ENCODE measurements at regions not wholly inside any gene's neighbourhood (a gene's known extent, or its start where the extent isn't known, plus 50 kb on each side); places are given as distances from the start of the nearest gene placed in this dataset.

- H3K27ac Mint-ChIP-seq (ENCODE audit: low read depth, unreplicated experiment) = no peak overlapping the region
- H3K9me3 Mint-ChIP-seq (ENCODE audit: unreplicated experiment) = peaks cover 13% of the 10 kb centered on the region
- CTCF ChIA-PET = interaction anchor here (0.6 kb wide), 1 partner anchor 174 kb away, joined by 3 read pairs; no protein-coding TSS in a partner anchor
- no peaks in the 10 kb centered on the region for H3K36me3 Mint-ChIP-seq (ENCODE audit: insufficient read depth, unreplicated experiment)
- no peaks in the 10 kb centered on the region for H3K4me1 Mint-ChIP-seq (ENCODE audit: insufficient read depth, unreplicated experiment)
- H3K4me3 Mint-ChIP-seq (ENCODE audit: unreplicated experiment) = no peak overlapping the region
- BruUV-seq (replicated peaks) = no TSS peak
- no peak for DNase-seq (ENCODE audit: unreplicated experiment)
- no peaks in the 10 kb centered on the region for H3K27me3 Mint-ChIP-seq (ENCODE audit: insufficient read depth, unreplicated experiment)
- POLR2A ChIA-PET = no interaction called here
- intact Hi-C loops (cut with micrococcal nuclease) = no loop called here
- no peak for TF ChIP-seq CTCF (IDR thresholded peaks at IDR 0.05; ENCODE audit: unreplicated experiment)
These were observed 196.9 kb downstream of the LIG4 start for GRCh38 chr13:108018371-108018870.

- no peak for TF ChIP-seq CTCF (IDR thresholded peaks at IDR 0.05; ENCODE audit: unreplicated experiment)
- ChIA-PET POLR2A (no interaction called here), CTCF (no interaction called here)
- H3K27me3 Mint-ChIP-seq (ENCODE audit: insufficient read depth, unreplicated experiment) = no peaks in the 10 kb centered on the region
- H3K4me1 Mint-ChIP-seq (ENCODE audit: insufficient read depth, unreplicated experiment) = no peaks in the 10 kb centered on the region
- DNase-seq (ENCODE audit: unreplicated experiment) = no peak
- no peak overlapping the region for H3K27ac Mint-ChIP-seq (ENCODE audit: low read depth, unreplicated experiment)
- no peak overlapping the region for H3K4me3 Mint-ChIP-seq (ENCODE audit: unreplicated experiment)
- H3K9me3 Mint-ChIP-seq (ENCODE audit: unreplicated experiment) = peaks cover 35% of the 10 kb centered on the region
- no TSS peak for BruUV-seq (replicated peaks)
- intact Hi-C loops (cut with micrococcal nuclease) = no loop called here
- no peaks in the 10 kb centered on the region for H3K36me3 Mint-ChIP-seq (ENCODE audit: insufficient read depth, unreplicated experiment)
These were observed 208.7 kb downstream of the LIG4 start for GRCh38 chr13:108006619-108007018.

- Mint-ChIP-seq H3K9me3 (ENCODE audit: unreplicated experiment) (peaks cover 28% of the 10 kb centered on the region), H3K36me3 (ENCODE audit: insufficient read depth, unreplicated experiment) (no peaks in the 10 kb centered on the region)
- no peak for TF ChIP-seq CTCF (IDR thresholded peaks at IDR 0.05; ENCODE audit: unreplicated experiment)
These were observed 210.1 kb downstream of the LIG4 start for GRCh38 chr13:108005231-108005630.

GRCh38 chr13:108003626-108004025, 211.7 kb downstream of the LIG4 start:
- no TSS peak for BruUV-seq (replicated peaks)
- Mint-ChIP-seq H3K4me1 (ENCODE audit: insufficient read depth, unreplicated experiment) (no peaks in the 10 kb centered on the region), H3K4me3 (ENCODE audit: unreplicated experiment) (no peak overlapping the region), H3K9me3 (ENCODE audit: unreplicated experiment) (peaks cover 20% of the 10 kb centered on the region), H3K36me3 (ENCODE audit: insufficient read depth, unreplicated experiment) (no peaks in the 10 kb centered on the region), H3K27me3 (ENCODE audit: insufficient read depth, unreplicated experiment) (no peaks in the 10 kb centered on the region), H3K27ac (ENCODE audit: low read depth, unreplicated experiment) (no peak overlapping the region)
- ChIA-PET CTCF (interaction anchor here (0.7 to 1.4 kb wide), 2 partner anchors 63 to 153 kb away, joined by 3 to 5 read pairs; no protein-coding TSS in a partner anchor), POLR2A (no interaction called here)
- intact Hi-C loops (cut with micrococcal nuclease) = no loop called here
- peak; percentile 53 for DNase-seq (ENCODE audit: unreplicated experiment)
- TF ChIP-seq CTCF (IDR thresholded peaks at IDR 0.05; ENCODE audit: unreplicated experiment) = no peak

More at GRCh38 chr13:108005231-108005630, 210.1 kb downstream of the LIG4 start:
- BruUV-seq (replicated peaks) = no TSS peak
- intact Hi-C loops (cut with micrococcal nuclease) = no loop called here
- POLR2A ChIA-PET = no interaction called here
- Mint-ChIP-seq H3K4me3 (ENCODE audit: unreplicated experiment) (no peak overlapping the region), H3K4me1 (ENCODE audit: insufficient read depth, unreplicated experiment) (no peaks in the 10 kb centered on the region), H3K27ac (ENCODE audit: low read depth, unreplicated experiment) (no peak overlapping the region), H3K27me3 (ENCODE audit: insufficient read depth, unreplicated experiment) (no peaks in the 10 kb centered on the region)
- CTCF ChIA-PET = no interaction called here
- DNase-seq (ENCODE audit: unreplicated experiment) = no peak

Measured in MCF 10A (cell line).